H9 (cell line): ENCODE measurements at regions not wholly inside any gene's neighbourhood (a gene's known extent, or its start where the extent isn't known, plus 50 kb on each side); places are given as distances from the start of the nearest gene placed in this dataset.

Source experiments
- DNase-seq: peaks from one replicate; pipeline ENCODE4 v3.0.0-alpha.2; 2017
- H2AFZ ChIP-seq: one replicate; pipeline ENCODE4 v1.6.1; 2013; ENCODE audit warnings: mild to moderate bottlenecking, low read length, control low read depth, moderate library complexity
- H2AK5ac ChIP-seq: 2 replicates; pipeline ENCODE4 v1.6.1; 2013; ENCODE audit warnings: low read length, control low read depth, mixed read lengths; ENCODE audit not compliant: insufficient read length
- H2BK120ac ChIP-seq: one replicate; pipeline ENCODE4 v1.6.1; 2013; ENCODE audit warnings: low read depth, mild to moderate bottlenecking, low read length, control low read depth, inconsistent platforms; ENCODE audit not compliant: poor library complexity, severe bottlenecking
- H2BK12ac ChIP-seq: 2 replicates; pipeline ENCODE4 v1.6.1; 2013; ENCODE audit warnings: low read length, control low read depth, mixed read lengths, low read depth; ENCODE audit not compliant: insufficient read length
- H2BK15ac ChIP-seq: 2 replicates; pipeline ENCODE4 v1.6.1; 2013; ENCODE audit warnings: low read depth, low read length, control low read depth
- H2BK20ac ChIP-seq: one replicate; pipeline ENCODE4 v1.6.1; 2013; ENCODE audit warnings: low read depth, mild to moderate bottlenecking, low read length, control low read depth, inconsistent platforms; ENCODE audit not compliant: poor library complexity, severe bottlenecking
- H2BK5ac ChIP-seq: 2 replicates; pipeline ENCODE4 v1.6.1; 2013; ENCODE audit warnings: low read length, control low read depth, mixed read lengths; ENCODE audit not compliant: insufficient read length
- H3K14ac ChIP-seq: 2 replicates; pipeline ENCODE4 v1.6.1; 2013; ENCODE audit warnings: low read length, control low read depth; ENCODE audit not compliant: insufficient read depth
- H3K18ac ChIP-seq: 2 replicates; pipeline ENCODE4 v1.6.1; 2013; ENCODE audit warnings: low read depth, mild to moderate bottlenecking, mixed read lengths, low read length, control low read depth; ENCODE audit not compliant: insufficient read length
- H3K23ac ChIP-seq: 2 replicates; pipeline ENCODE4 v1.6.1; 2013; ENCODE audit warnings: low read length, control low read depth, mixed read lengths, low read depth; ENCODE audit not compliant: insufficient read length
- H3K23me2 ChIP-seq: 2 replicates; pipeline ENCODE4 v1.6.1; 2013; ENCODE audit warnings: low read depth, mild to moderate bottlenecking, mixed read lengths, low read length, control low read depth; ENCODE audit not compliant: insufficient read length, poor library complexity, severe bottlenecking
- H3K27ac ChIP-seq: 2 replicates; pipeline ENCODE4 v1.5.1; 2013; ENCODE audit warnings: low read length, control low read depth, mixed read lengths, low read depth; ENCODE audit not compliant: insufficient read length
- H3K27me3 ChIP-seq: 2 replicates; pipeline ENCODE4 v1.6.1; 2013; ENCODE audit warnings: low read length, control low read depth, inconsistent platforms; ENCODE audit not compliant: insufficient read depth
- H3K4ac ChIP-seq: 2 replicates; pipeline ENCODE4 v1.6.1; 2013; ENCODE audit warnings: low read depth, mild to moderate bottlenecking, control low read depth, inconsistent platforms, low read length, moderate library complexity
- H3K4me1 ChIP-seq: 2 replicates; pipeline ENCODE4 v1.6.1; 2013; ENCODE audit warnings: low read length, control low read depth, inconsistent platforms; ENCODE audit not compliant: insufficient read depth
- H3K4me2 ChIP-seq: 2 replicates; pipeline ENCODE4 v1.6.1; 2013; ENCODE audit warnings: low read length, control low read depth, mixed read lengths; ENCODE audit not compliant: insufficient read length, insufficient read depth
- H3K56ac ChIP-seq: 2 replicates; pipeline ENCODE4 v1.6.1; 2013; ENCODE audit warnings: low read depth, mild to moderate bottlenecking, mixed read lengths, low read length, control low read depth; ENCODE audit not compliant: insufficient read length
- H3K79me1 ChIP-seq: 2 replicates; pipeline ENCODE4 v1.6.1; 2013; ENCODE audit warnings: low read depth, mild to moderate bottlenecking, moderate library complexity, low read length, control low read depth, inconsistent platforms; ENCODE audit not compliant: insufficient read depth, poor library complexity, severe bottlenecking
- H3K79me2 ChIP-seq: 2 replicates; pipeline ENCODE4 v1.6.1; 2013; ENCODE audit warnings: low read length, control low read depth, inconsistent platforms; ENCODE audit not compliant: insufficient read depth
- H3K9ac ChIP-seq: 2 replicates; pipeline ENCODE4 v1.6.1; 2013; ENCODE audit warnings: low read length, control low read depth, mixed read lengths; ENCODE audit not compliant: insufficient read length; ENCODE audit errors: extremely low read depth
- H3K9me3 ChIP-seq: one replicate; pipeline ENCODE4 v1.6.1; 2013; ENCODE audit warnings: low read depth, low read length, inconsistent platforms; ENCODE audit not compliant: control insufficient read depth
- H3T11ph ChIP-seq: one replicate; pipeline ENCODE4 v1.6.1; 2013; ENCODE audit warnings: mild to moderate bottlenecking, low read length, control low read depth, inconsistent platforms
- H4K20me1 ChIP-seq: one replicate; pipeline ENCODE4 v1.6.1; 2013; ENCODE audit not compliant: control insufficient read depth, insufficient read length, insufficient read depth
- H4K5ac ChIP-seq: 2 replicates; pipeline ENCODE4 v1.6.1; 2013; ENCODE audit warnings: low read depth, mild to moderate bottlenecking, mixed read lengths, low read length, control low read depth; ENCODE audit not compliant: insufficient read length
- H4K8ac ChIP-seq: replicated peaks from 2 replicates; pipeline ENCODE4 v1.6.1; 2013; ENCODE audit warnings: low read length, control low read depth, mixed read lengths, low read depth; ENCODE audit not compliant: insufficient read length
- H4K91ac ChIP-seq: 2 replicates; pipeline ENCODE4 v1.6.1; 2013; ENCODE audit warnings: low read depth, mild to moderate bottlenecking, moderate library complexity, mixed read lengths, low read length, control low read depth; ENCODE audit not compliant: insufficient read length
- H3K27ac Mint-ChIP-seq, 3 experiments: 2 replicates in 2 of 3; 3 replicates in 1 of 3; pipeline ENCODE4 v1.8.0; 2020 to 2021; ENCODE audit warnings: mixed read lengths in 3 of 3, mild to moderate bottlenecking in 1 of 3, moderate library complexity in 1 of 3
- H3K27me3 Mint-ChIP-seq: 2 replicates; pipeline ENCODE4 v1.8.0; 2021; ENCODE audit warnings: low read depth, mild to moderate bottlenecking, moderate library complexity, mixed read lengths
- H3K36me3 Mint-ChIP-seq, 3 experiments: 2 replicates in 2 of 3; 3 replicates in 1 of 3; pipeline ENCODE4 v1.8.0; 2020 to 2021; ENCODE audit warnings: low read depth in 3 of 3, mixed read lengths in 3 of 3; ENCODE audit not compliant: insufficient read depth in 1 of 3
- H3K4me1 Mint-ChIP-seq, 2 experiments: 2 replicates each; pipeline ENCODE4 v1.8.0; 2020; ENCODE audit warnings: mixed read lengths in 2 of 2
- H3K4me3 Mint-ChIP-seq, 2 experiments: 2 replicates in 1 of 2; 3 replicates in 1 of 2; pipeline ENCODE4 v1.8.0; 2020 to 2021; ENCODE audit warnings: mild to moderate bottlenecking in 2 of 2, mixed read lengths in 2 of 2, moderate library complexity in 1 of 2
- H3K9me3 Mint-ChIP-seq, 2 experiments: 2 replicates in 1 of 2; 3 replicates in 1 of 2; pipeline ENCODE4 v1.8.0; 2020; ENCODE audit warnings: mild to moderate bottlenecking in 2 of 2, mixed read lengths in 2 of 2, moderate library complexity in 1 of 2
- WGBS: extraction: QIAGEN DNeasy Blood & Tissue Kit; methylation state at CpG from one replicate; pipeline ENCODE4 v1.1.7; 2013; ENCODE audit warnings: missing lambda C conversion rate, low lambda C conversion rate, mixed read lengths; ENCODE audit not compliant: insufficient read length; ENCODE audit errors: extremely low coverage; 5-methylcytosine and 5-hydroxymethylcytosine counted together
- TF ChIP-seq, protein P1 (sequence below): fragments of 200-600 bp; sonication (generic); conservative IDR thresholded peaks from 3 replicates; pipeline ENCODE4 v1.8.0; 2021; ENCODE audit warnings: antibody characterized with exemption, mild to moderate bottlenecking

DNA sequence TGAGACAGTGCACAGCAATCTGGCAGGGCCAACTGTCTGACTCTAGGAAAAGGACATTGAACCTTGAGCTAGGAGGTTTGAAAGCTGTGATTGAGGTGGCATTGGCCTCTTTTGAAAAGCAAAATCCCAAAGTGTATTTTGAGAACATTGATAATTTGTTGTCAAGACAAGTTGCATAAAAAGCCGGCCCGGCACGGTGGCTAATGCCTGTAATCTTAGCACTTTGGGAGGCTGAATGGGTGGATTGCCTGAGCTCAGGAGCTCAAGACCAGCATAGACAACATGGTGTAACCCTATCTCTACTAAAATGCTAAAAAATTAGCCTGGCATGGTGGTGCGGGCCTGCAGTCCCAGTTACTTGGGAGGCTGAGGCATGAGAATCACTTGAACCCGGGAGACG is 331.6 kb downstream of the DUSP6 start:
- no peak overlapping the region for H3K27ac ChIP-seq
- no peak overlapping the region for H3K9ac ChIP-seq
- H4K20me1 ChIP-seq: no peaks in the 10 kb centered on the region
- H2BK20ac ChIP-seq: no peak overlapping the region
- no peak overlapping the region for H3K18ac ChIP-seq
- H3K4me1 ChIP-seq: no peaks in the 10 kb centered on the region
- Mint-ChIP-seq H3K4me1 (peaks cover 5% of the 10 kb centered on the region in 2 experiments; a peak in 3 of 4 replicates), H3K4me3 (no peak overlapping the region), H3K27me3 (peaks cover 2% of the 10 kb centered on the region), H3K27ac (no peak overlapping the region), H3K36me3 (no peaks in the 10 kb centered on the region), H3K9me3 (no peaks in the 10 kb centered on the region; a peak in 1 of 5 replicates)
- H4K5ac ChIP-seq: no peak overlapping the region
- no peaks in the 10 kb centered on the region for H3K27me3 ChIP-seq
- no peak overlapping the region for H3K14ac ChIP-seq
- H2AK5ac ChIP-seq: no peak overlapping the region
- WGBS: no CpG with 5 or more reads among the region's 6 CpGs
- TF ChIP-seq, protein P1, sequence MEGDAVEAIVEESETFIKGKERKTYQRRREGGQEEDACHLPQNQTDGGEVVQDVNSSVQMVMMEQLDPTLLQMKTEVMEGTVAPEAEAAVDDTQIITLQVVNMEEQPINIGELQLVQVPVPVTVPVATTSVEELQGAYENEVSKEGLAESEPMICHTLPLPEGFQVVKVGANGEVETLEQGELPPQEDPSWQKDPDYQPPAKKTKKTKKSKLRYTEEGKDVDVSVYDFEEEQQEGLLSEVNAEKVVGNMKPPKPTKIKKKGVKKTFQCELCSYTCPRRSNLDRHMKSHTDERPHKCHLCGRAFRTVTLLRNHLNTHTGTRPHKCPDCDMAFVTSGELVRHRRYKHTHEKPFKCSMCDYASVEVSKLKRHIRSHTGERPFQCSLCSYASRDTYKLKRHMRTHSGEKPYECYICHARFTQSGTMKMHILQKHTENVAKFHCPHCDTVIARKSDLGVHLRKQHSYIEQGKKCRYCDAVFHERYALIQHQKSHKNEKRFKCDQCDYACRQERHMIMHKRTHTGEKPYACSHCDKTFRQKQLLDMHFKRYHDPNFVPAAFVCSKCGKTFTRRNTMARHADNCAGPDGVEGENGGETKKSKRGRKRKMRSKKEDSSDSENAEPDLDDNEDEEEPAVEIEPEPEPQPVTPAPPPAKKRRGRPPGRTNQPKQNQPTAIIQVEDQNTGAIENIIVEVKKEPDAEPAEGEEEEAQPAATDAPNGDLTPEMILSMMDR: no peak
- no peak overlapping the region for H2BK5ac ChIP-seq
- H3K79me2 ChIP-seq: no peaks in the 10 kb centered on the region
- no peaks in the 10 kb centered on the region for H3K79me1 ChIP-seq
- no peak overlapping the region for H2BK120ac ChIP-seq
- no peak overlapping the region for H3K23ac ChIP-seq
- no peak overlapping the region for H2BK15ac ChIP-seq
- no peak for DNase-seq
- H3K23me2 ChIP-seq: no peaks in the 10 kb centered on the region
- no peak overlapping the region for H2AFZ ChIP-seq
- H3K4me2 ChIP-seq: no peak overlapping the region
- H4K91ac ChIP-seq: no peak overlapping the region
- no peak overlapping the region for H2BK12ac ChIP-seq
- H3K4ac ChIP-seq: no peak overlapping the region
- H3K56ac ChIP-seq: no peak overlapping the region
- H3T11ph ChIP-seq: no peak overlapping the region
- H3K9me3 ChIP-seq: no peaks in the 10 kb centered on the region
- no peak overlapping the region for H4K8ac ChIP-seq
